Naive thymus-derived CD8-positive, alpha-beta T cell (primary cell): ENCODE measurements at regions not wholly inside any gene's neighbourhood (a gene's known extent, or its start where the extent isn't known, plus 50 kb on each side); places are given as distances from the start of the nearest gene placed in this dataset.
"Not testable (repeated sequence)": the region's sequence is repeated elsewhere in the genome, so short reads cannot be mapped to it uniquely, and the experiment has no call there.

Experiments used
- ATAC-seq, 2 donors: fragments of 150-1000 bp; cut with Tn5 transposase in 1 of 2; sonication (Bioruptor Pico), chemical (Tn5 transposase) in 1 of 2; 1 replicate in 1 of 2; 2 replicates in 1 of 2; pipeline ENCODE4 v1.10.0; 2021; ENCODE audit warnings: mild to moderate bottlenecking in 2 of 2, moderate library complexity in 2 of 2
- POLR2A ChIA-PET: fragments of 350-600 bp; sonication (Branson Sonifier 250); formaldehyde crosslinking; loops from one replicate; lab custom pipeline; 2021; ENCODE audit warnings: antibody characterized with exemption; lab: Charles Lee
- DNase-seq, 10 donors: peaks; one replicate each; pipeline versions ENCODE4 v3.0.0 to v3.0.0-alpha.2; 2020 to 2022
- H3K27ac Mint-ChIP-seq, 10 donors: one replicate each; pipeline ENCODE4 v1.8.0; 2020 to 2022; ENCODE audit warnings: mild to moderate bottlenecking in 10 of 10, mixed read lengths in 10 of 10, moderate library complexity in 4 of 10, inconsistent platforms in 1 of 10
- H3K27me3 Mint-ChIP-seq, 5 donors: one replicate each; pipeline ENCODE4 v1.8.0; 2021 to 2022; ENCODE audit warnings: mixed read lengths in 5 of 5
- H3K36me3 Mint-ChIP-seq, 3 donors: one replicate each; pipeline ENCODE4 v1.8.0; 2020 to 2022; ENCODE audit warnings: mixed read lengths in 3 of 3, mild to moderate bottlenecking in 2 of 3, inconsistent platforms in 1 of 3
- H3K4me1 Mint-ChIP-seq, 4 donors: one replicate each; pipeline ENCODE4 v1.8.0; 2021 to 2022; ENCODE audit warnings: mixed read lengths in 4 of 4
- H3K4me3 Mint-ChIP-seq, 10 donors: one replicate each; pipeline ENCODE4 v1.8.0; 2020 to 2022; ENCODE audit warnings: mild to moderate bottlenecking in 10 of 10, mixed read lengths in 10 of 10, moderate library complexity in 6 of 10, inconsistent platforms in 1 of 10
- H3K9me3 Mint-ChIP-seq, 9 donors: one replicate each; pipeline ENCODE4 v1.8.0; 2020 to 2022; ENCODE audit warnings: mixed read lengths in 9 of 9, mild to moderate bottlenecking in 3 of 9, inconsistent platforms in 1 of 9, moderate library complexity in 1 of 9

DNA sequence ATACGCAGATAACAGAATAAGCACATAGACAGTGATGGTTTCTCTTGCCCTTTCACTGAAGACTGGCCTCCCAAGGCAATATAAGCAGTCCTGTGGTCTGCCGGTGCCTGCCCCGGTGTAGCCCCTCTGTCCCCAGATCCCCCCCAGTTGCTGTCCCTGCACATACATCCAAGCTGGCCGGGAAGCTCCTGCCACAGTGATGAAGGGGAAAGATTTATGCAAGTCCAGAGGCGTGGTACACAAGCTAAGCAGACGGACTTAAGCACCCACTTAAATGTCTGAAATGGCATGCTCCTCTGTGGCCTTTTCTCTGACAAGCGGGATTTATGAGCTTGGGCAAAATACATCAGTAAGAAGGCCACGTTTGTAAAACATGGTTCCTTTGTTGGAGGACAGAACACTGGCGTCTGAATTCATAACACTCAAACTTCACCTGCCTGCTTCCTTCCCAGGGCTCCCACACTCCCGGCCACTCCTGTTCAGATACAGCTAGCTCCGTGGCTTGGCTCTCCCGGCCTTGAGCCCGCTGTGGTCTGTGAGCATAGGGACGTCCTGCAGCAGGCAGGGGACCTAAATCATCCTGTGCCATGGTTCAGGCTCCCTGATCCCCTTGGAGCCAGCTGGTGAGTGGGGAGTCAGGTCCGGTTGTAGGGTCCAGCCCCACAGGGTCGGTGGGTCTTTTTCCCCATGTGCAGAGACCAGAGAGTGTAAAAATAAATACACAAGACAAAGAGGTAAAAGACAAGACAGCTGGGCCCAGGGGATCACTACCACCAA, 61.7 kb upstream of the PPP2R2D start:
- Mint-ChIP-seq H3K4me3 (no peak overlapping the region), H3K4me1 (no peaks in the 10 kb centered on the region), H3K27ac (no peak overlapping the region), H3K27me3 (peaks cover 0 to 4% (median 0%) of the 10 kb centered on the region in 5 donors), H3K9me3 (peaks cover 0 to 11% (median under 1%) of the 10 kb centered on the region in 9 donors), H3K36me3 (no peaks in the 10 kb centered on the region)
- POLR2A ChIA-PET: no interaction called here
- DNase-seq (no peak), ATAC-seq (no peak)

DNA sequence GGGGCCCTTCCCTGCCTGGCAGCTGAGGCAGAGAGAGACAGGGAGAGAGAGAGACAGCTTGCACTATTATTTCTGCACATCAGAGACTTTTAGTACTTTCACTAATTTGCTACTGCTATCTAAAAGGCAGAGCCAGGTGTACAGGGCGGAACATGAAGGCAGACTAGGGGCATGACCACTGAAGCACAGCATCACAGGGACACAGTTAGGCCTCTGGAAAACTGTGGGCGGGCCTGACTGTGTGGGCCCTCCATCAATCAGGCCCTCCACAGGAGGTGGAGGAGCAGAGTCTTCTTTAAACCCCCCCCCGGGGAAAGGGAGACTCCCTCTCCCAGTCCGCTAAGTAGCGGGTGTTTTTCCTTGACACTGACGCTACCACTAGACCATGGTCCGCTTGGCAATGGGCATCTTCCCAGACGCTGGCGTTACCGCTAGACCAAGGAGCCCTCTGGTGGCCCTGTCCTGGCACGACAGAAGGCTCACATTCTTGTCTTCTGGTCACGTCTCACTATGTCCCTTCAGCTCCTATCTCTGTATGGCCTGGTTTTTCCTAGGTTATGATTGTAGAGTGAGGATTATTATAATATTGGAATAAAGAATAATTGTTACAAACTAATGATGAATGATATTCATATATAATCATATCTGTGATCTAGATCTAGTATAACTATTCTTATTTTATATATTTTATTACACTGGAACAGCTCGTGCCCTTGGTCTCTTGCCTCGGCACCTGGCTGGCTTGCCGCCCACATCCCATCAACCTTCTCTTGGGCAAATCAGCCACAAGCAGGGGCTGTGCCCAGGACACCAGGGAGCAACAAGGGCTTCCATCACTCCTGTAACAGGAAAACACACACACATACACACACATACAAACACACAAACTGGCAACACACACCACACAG, 60.7 kb upstream of the PPP2R2D start:
- H3K36me3 Mint-ChIP-seq, POLR2A ChIA-PET, DNase-seq, H3K27ac Mint-ChIP-seq, ATAC-seq, H3K27me3 Mint-ChIP-seq, H3K4me3 Mint-ChIP-seq, H3K4me1 Mint-ChIP-seq, H3K9me3 Mint-ChIP-seq: not testable (repeated sequence)

DNA sequence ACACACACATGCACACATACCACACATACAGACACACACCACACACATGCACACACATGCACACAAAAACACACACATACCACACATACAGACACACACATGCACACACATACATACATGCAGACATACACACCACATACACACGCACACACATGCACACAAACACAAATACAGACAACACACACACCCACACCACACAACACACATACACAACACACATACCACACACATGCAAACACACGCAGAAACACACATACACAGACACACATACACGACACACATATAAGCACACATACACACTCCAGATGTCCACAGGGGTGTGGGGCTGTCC, 60.1 kb upstream of the PPP2R2D start:
- H3K4me1 Mint-ChIP-seq: no peaks in the 10 kb centered on the region
- POLR2A ChIA-PET: no interaction called here
- peaks cover 0 to 4% (median 0%) of the 10 kb centered on the region in 9 donors for H3K9me3 Mint-ChIP-seq
- no peak overlapping the region for H3K4me3 Mint-ChIP-seq
- DNase-seq: no peak
- no peak for ATAC-seq
- H3K36me3 Mint-ChIP-seq: no peaks in the 10 kb centered on the region
- H3K27ac Mint-ChIP-seq: no peak overlapping the region
- peaks cover 0 to 4% (median 0%) of the 10 kb centered on the region in 5 donors for H3K27me3 Mint-ChIP-seq

DNA sequence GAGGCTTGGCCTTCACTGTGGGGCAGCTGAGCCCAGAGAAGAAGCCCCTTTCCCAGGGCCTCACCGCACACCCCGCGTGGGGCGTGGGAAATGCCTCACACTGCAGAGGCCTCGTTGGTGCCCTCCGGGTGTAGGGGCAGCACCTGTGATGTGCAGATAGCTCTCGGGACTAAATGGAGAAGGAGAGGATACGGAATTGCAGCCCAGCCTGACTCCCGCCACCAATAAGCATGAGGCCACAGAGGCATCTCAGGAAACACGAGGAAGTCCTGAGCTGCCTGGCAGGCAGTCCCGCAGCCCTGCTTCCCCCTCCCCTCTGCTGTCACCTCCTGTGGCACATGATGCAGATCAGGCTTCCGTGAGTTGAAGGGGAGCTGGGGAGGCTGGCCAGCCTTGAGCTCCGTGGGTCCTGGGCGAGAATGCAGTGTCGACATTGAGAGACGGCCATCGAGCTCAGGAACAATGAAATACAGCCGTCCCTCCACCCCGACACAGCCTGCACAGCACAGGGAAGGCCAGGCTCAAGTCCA, 59.6 kb upstream of the PPP2R2D start:
- H3K9me3 Mint-ChIP-seq: no peaks in the 10 kb centered on the region
- H3K4me3 Mint-ChIP-seq: no peak overlapping the region
- no peaks in the 10 kb centered on the region for H3K4me1 Mint-ChIP-seq
- ATAC-seq: no peak
- H3K27me3 Mint-ChIP-seq: peaks cover 0 to 6% (median 3%) of the 10 kb centered on the region in 5 donors
- H3K27ac Mint-ChIP-seq: no peak overlapping the region
- POLR2A ChIA-PET: no interaction called here
- no peak for DNase-seq
- no peaks in the 10 kb centered on the region for H3K36me3 Mint-ChIP-seq

DNA sequence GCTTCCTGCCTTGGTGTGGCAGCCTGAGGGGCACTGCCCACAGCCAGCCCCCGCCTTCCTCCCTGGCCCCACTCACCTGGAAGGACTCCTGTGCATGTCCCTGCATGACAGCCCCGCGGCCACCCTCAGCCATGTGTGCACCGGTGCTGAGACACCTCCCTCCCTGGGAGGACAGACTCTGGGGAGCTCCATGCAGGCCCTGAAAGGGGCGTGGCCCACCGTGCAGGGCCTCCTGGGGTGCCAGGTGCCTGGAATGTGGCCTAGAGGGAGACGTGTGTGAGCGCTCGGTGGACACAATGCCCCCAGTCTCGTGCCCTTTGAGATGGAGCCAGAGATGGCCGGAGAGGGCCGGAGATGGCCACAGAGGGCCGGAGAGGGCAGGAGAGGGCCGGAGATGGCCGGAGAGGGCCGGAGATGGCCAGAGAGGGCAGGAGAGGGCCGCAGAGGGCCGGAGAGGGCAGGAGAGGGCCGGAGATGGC, 59.1 kb upstream of the PPP2R2D start:
- Mint-ChIP-seq H3K4me3 (no peak overlapping the region), H3K27me3 (peaks cover 0 to 8% (median 3%) of the 10 kb centered on the region in 5 donors), H3K9me3 (no peaks in the 10 kb centered on the region), H3K4me1 (no peaks in the 10 kb centered on the region), H3K27ac (no peak overlapping the region), H3K36me3 (no peaks in the 10 kb centered on the region)
- ATAC-seq (no peak), DNase-seq (peak in 1 of 10 donors; percentile 14)
- POLR2A ChIA-PET: no interaction called here

DNA sequence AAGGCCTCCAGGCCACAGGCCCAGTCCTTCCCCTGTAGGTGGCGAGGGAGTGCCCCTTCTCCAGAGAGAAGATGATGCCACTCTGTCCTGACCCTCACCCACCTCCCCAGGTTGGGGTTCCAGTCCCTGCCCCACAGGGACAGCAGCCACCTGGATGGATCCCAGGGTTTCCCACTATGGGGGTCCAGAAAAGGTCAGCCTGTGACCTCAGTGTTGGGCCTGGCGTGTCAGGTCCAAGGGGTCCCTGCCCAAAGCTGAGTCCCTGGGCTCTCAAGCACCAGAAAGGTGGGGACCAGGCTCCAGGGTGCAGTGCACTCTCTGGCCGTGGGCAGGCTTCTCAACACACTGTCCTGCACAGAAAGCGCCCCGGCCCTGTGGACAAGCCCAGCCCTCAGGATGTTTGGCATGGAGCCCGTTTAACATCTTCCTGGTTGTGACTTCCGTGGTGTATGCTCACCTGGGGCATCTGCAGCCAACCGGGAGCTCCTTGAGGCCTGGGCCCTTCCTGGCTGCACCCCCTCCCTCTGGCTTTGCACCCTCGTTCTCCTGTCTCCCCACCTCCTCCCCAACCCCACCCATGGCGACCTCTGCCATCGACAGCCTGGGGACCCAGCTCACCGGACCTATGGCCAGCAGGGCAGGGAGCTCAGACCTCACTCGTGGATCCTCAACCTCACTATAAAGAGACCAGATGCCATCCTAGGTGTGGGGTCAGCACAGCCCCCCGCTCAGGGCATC, 58.3 kb upstream of the PPP2R2D start:
- ATAC-seq (no peak), DNase-seq (peak in 1 of 10 donors; percentile 12)
- Mint-ChIP-seq H3K36me3 (no peaks in the 10 kb centered on the region), H3K4me1 (no peaks in the 10 kb centered on the region), H3K9me3 (no peaks in the 10 kb centered on the region), H3K27ac (no peak overlapping the region), H3K4me3 (no peak overlapping the region), H3K27me3 (peaks cover 0 to 8% (median 3%) of the 10 kb centered on the region in 5 donors)
- POLR2A ChIA-PET: no interaction called here

DNA sequence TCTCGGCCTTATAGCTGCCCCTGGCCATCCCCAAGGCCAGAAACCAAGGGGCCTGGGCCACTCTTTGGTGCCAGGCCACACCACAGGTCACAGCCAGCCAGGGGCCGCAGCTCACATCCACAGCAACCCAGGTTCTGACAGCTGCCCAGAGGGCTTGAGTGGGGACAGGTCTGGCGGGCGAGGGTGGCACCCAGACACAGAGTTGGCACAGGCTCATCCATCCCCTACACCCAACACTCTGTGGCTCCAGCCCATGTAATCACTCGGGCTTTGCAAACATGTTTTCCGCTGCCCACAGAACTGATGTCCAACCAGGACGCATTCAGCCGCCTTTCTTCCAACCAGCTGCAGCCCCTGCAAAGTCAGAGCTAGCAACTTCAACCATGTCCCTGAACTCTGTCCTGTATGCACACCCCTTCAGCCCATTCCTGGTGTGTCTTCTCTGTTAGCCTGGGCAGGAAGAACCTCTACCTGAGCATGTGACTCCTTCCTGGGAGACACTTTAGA, 57.7 kb upstream of the PPP2R2D start:
- Mint-ChIP-seq H3K27me3 (peaks cover 0 to 8% (median 3%) of the 10 kb centered on the region in 5 donors), H3K4me1 (peaks cover 0 to 1% (median 0%) of the 10 kb centered on the region in 4 donors), H3K9me3 (no peaks in the 10 kb centered on the region), H3K36me3 (no peaks in the 10 kb centered on the region), H3K27ac (no peak overlapping the region), H3K4me3 (no peak overlapping the region)
- POLR2A ChIA-PET: no interaction called here
- DNase-seq: peak in 1 of 10 donors; percentile 13
- ATAC-seq: no peak

DNA sequence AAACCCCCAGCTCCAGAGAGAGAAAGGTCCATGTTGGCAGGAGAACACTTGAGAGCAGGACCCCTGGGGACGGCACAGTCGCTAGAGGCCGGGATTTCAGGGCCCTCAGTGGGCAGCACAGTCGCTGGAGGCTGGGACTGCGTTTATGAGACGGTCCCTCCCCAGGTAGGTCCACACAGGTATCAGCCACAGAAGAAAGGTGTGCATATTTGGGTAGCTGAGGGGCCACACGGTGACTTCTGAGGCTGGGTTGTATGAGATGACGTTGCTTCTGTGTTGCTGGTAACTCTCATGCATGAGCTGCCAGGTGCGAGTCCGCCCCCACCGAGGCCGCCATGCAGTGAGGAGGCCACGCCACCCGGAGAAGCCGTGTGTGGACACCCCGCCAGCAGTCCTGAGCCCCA, 56.9 kb upstream of the PPP2R2D start:
- ATAC-seq (no peak), DNase-seq (peak in 1 of 10 donors; percentile 9)
- H3K36me3 Mint-ChIP-seq: no peaks in the 10 kb centered on the region
- H3K27me3 Mint-ChIP-seq: peaks cover 0 to 8% (median 3%) of the 10 kb centered on the region in 5 donors
- POLR2A ChIA-PET: no interaction called here
- peaks cover 0 to 1% (median 0%) of the 10 kb centered on the region in 4 donors for H3K4me1 Mint-ChIP-seq
- no peak overlapping the region for H3K4me3 Mint-ChIP-seq
- no peaks in the 10 kb centered on the region for H3K9me3 Mint-ChIP-seq
- no peak overlapping the region for H3K27ac Mint-ChIP-seq

DNA sequence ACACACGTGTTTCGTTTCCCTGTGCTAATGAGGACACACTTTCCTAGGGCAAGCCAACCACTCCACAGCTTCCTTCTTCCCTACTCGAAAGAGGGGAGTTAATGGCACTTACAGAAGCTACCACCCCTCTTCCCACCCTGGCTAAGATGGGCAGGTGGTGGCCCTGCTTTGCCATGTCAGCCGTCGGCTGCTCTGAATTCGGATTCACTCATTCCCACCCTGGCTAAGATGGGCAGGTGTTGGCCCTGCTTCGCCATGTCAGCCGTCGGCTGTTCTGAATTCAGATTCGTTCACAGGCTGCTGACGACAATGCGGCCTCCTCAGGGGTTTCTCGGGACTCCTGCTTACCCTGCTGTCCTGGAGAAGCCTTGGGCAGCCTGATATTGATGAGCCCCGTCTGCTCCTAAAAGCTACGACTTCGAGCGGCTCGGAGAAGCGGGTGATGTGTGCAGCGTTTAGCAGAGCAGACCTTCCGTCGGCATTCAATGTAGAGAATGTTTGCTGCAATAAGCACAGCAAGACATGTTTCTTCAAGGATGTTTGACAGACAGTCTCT, 56.2 kb upstream of the PPP2R2D start:
- POLR2A ChIA-PET: no interaction called here
- Mint-ChIP-seq H3K36me3 (no peaks in the 10 kb centered on the region), H3K27me3 (peaks cover 0 to 8% (median 3%) of the 10 kb centered on the region in 5 donors), H3K27ac (no peak overlapping the region), H3K4me1 (peaks cover 0 to 1% (median 0%) of the 10 kb centered on the region in 4 donors), H3K9me3 (no peaks in the 10 kb centered on the region), H3K4me3 (no peak overlapping the region)
- ATAC-seq (no peak), DNase-seq (no peak)

DNA sequence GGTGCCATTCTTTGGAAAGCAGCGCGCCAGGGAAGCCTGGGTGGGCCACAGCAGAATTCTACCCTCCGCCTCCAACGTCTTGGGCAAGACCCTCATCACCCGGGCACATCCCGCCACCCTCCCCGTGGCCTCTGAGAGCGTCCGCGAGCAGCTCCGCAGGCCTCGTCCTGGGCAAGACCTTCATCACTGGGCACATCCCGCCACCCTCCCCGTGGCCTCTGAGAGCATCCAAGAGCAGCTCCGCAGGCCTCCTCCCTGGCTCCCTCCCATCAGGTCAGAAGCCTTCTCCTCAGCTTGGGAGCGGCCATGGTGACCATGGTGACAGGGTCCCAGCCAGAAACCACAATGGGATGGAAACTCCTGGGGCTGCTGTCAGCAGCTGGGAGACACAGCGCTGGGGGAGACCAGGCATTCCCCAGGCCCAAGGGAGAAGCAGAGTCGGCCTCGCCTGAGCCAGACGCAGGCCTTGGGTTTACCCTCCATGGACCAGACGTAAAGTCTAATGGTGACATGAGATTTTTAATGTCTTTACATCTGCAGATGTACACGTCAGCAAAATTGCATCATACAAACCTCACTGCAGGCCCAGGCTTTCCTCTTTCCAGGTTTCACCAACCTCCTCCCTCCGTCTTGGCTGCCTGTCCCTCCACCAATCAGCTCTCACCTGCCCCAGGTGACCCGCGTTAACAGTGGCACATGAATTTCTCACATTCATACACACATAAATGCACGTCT, 55.1 kb upstream of the PPP2R2D start:
- no peaks in the 10 kb centered on the region for H3K36me3 Mint-ChIP-seq
- peaks cover 0 to 1% (median 0%) of the 10 kb centered on the region in 4 donors for H3K4me1 Mint-ChIP-seq
- peaks cover 0 to 2% (median 0%) of the 10 kb centered on the region in 9 donors for H3K9me3 Mint-ChIP-seq
- H3K27ac Mint-ChIP-seq: no peak overlapping the region
- POLR2A ChIA-PET: no interaction called here
- no peak overlapping the region for H3K4me3 Mint-ChIP-seq
- peaks cover 0 to 8% (median 3%) of the 10 kb centered on the region in 5 donors for H3K27me3 Mint-ChIP-seq
- no peak for ATAC-seq
- peak in 1 of 10 donors; percentile 10 for DNase-seq

DNA sequence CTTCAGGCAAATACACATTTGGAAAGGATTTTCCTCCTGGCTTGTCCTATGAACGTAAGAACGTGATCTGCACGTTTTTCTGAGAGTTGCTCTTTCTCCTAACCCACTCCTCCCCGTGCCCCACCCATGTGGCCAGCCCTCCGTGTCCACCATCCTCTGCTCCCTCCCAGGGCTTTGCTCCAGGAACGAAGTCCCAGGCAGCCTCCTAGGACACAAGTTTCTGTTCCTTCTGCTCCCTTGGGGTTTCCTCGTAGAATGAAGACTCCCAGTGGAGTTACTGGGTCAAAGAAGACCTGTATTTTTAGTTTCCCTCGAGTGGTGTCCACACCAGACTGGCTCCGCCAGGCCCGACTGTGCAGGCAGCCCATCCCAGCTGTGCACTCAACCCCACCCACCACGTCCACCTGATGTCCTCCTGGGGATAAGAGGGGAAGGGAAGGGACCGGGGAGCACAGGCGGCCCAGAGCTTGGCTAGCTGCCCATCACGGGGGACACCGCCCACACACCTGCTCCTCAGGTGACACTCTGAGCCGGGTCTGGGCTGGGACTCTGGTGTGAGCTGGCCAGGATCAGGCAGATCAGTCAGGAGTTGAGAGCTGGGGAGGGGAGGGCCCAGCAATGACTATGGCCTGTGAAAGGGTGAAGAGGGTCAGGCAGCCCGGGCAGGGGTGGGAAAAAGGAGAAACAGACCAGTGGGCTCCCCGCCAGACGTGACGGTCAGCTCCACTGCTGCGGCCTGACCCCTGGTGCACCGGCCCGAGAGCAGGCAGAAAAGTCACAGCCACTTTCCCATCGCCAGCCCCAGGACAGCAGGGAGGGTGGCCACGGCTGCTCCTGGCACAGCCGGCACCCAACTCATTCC, 54.3 kb upstream of the PPP2R2D start:
- peaks cover 0 to 1% (median 0%) of the 10 kb centered on the region in 4 donors for H3K4me1 Mint-ChIP-seq
- peaks cover 0 to 12% (median 3%) of the 10 kb centered on the region in 5 donors for H3K27me3 Mint-ChIP-seq
- no peaks in the 10 kb centered on the region for H3K36me3 Mint-ChIP-seq
- ATAC-seq: no peak
- H3K4me3 Mint-ChIP-seq: no peak overlapping the region
- DNase-seq: peak in 1 of 10 donors; percentile 11
- H3K27ac Mint-ChIP-seq: no peak overlapping the region
- H3K9me3 Mint-ChIP-seq: peaks cover 0 to 10% (median 0%) of the 10 kb centered on the region in 9 donors
- POLR2A ChIA-PET: no interaction called here
